Sigmoid colon (tissue), 4 donors: ENCODE measurements at regions not wholly inside any gene's neighbourhood (a gene's known extent, or its start where the extent isn't known, plus 50 kb on each side); places are given as distances from the start of the nearest gene placed in this dataset.

ENCODE experiments used
- CTCF ChIP-seq, 4 experiments: fragments of 450-650 bp in 3 of 4; fragments of 200-600 bp in 1 of 4; IDR thresholded peaks; one replicate each; pipeline ENCODE4 v1.5.1; 2016 to 2019; ENCODE audit warnings: antibody characterized with exemption in 4 of 4, mild to moderate bottlenecking in 3 of 4, moderate library complexity in 2 of 4
- EP300 ChIP-seq, 4 donors: sonication (generic); formaldehyde crosslinking; IDR thresholded peaks; one replicate each; pipeline ENCODE4 v1.6.1; 2017; ENCODE audit warnings: antibody characterized with exemption in 4 of 4
- POLR2A ChIP-seq, 2 donors: fragments of 450-650 bp; IDR thresholded peaks; one replicate each; pipeline ENCODE4 v1.6.1; 2016; ENCODE audit warnings: antibody characterized with exemption in 2 of 2, mild to moderate bottlenecking in 2 of 2, moderate library complexity in 2 of 2
- POLR2AphosphoS5 ChIP-seq, 4 donors: sonication (generic); formaldehyde crosslinking; IDR thresholded peaks; one replicate each; pipeline ENCODE4 v1.6.1; 2017; ENCODE audit warnings: antibody characterized with exemption in 4 of 4

GRCh38 chr5:97847920-97848631, 665.0 kb upstream of the RIOK2 start:
- no peak for TF ChIP-seq CTCF (IDR thresholded peaks at IDR 0.05)
- no peak for TF ChIP-seq POLR2A (IDR thresholded peaks at IDR 0.05)
- TF ChIP-seq EP300 (IDR thresholded peaks at IDR 0.05), result no peak
- TF ChIP-seq POLR2AphosphoS5 (IDR thresholded peaks at IDR 0.05), result no peak
